Esophagus squamous epithelium (tissue), 4 donors: ENCODE measurements at regions not wholly inside any gene's neighbourhood (a gene's known extent, or its start where the extent isn't known, plus 50 kb on each side); places are given as distances from the start of the nearest gene placed in this dataset.

Source experiments
- CTCF ChIP-seq, 6 experiments: fragments of 450-650 bp in 4 of 6; fragments of 200-600 bp in 2 of 6; sonication (generic) in 2 of 6; IDR thresholded peaks; one replicate each; pipeline ENCODE4 v1.5.1; 2016 to 2019; ENCODE audit warnings: antibody characterized with exemption in 6 of 6, mild to moderate bottlenecking in 4 of 6, moderate library complexity in 4 of 6
- POLR2A ChIP-seq, 4 donors: fragments of 450-650 bp; IDR thresholded peaks; one replicate each; pipeline ENCODE4 v1.6.1; 2017; ENCODE audit warnings: antibody characterized with exemption in 4 of 4, mild to moderate bottlenecking in 4 of 4, moderate library complexity in 3 of 4

- no peak for TF ChIP-seq CTCF (IDR thresholded peaks at IDR 0.05)
- TF ChIP-seq POLR2A (IDR thresholded peaks at IDR 0.05), result no peak
These were observed 75.2 kb upstream of the GNAZ start for GRCh38 chr22:22995166-22995565.
